ENCODE measurements at regions not wholly inside any gene's neighbourhood (a gene's known extent, or its start where the extent isn't known, plus 50 kb on each side); places are given as distances from the start of the nearest gene placed in this dataset.
"Not testable (repeated sequence)": the region's sequence is repeated elsewhere in the genome, so short reads cannot be mapped to it uniquely, and the experiment has no call there.

DNA sequence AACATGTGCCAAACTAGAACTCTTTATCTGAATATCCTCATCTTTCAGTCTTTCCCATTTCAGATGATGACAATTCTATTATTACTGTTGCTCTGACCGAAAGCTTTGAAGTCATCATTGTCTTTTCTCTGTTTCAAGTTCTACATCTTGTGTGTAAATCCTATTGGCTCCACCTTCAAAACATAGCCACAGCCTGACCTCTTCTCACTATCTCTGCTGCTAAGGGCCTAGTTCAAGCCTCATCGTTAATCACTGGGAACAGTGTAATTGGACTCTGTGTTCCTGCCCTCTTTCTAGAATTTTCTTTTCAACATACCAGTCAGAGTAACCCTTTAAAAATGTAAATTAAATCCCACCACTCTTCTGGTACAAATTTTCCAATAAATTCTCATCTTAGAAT lies 105.1 kb downstream of the OXSM start:
- DNase-seq (ENCODE audit: extremely low read depth in 1 of 2, low read depth in 1 of 2), result no peak

DNA sequence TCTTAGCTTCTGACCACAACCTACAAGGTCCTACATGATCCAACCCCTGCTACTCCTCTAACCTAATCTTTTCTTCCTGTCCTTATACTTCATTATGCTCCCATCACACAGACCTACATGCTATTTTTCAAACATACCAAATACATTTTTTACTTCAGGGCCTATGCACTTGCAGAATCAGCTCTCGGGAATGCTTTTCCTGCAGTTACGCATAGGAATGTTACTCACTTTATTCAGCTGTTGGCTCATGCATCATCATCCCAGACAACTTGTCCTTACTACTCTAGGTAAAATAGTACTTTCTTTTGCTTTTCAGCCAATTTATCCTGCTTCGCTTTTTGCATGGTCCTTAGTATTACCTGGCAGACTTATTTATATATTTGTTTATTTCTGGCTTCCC lies 105.6 kb downstream of the OXSM start:
- DNase-seq (ENCODE audit: extremely low read depth in 1 of 2, low read depth in 1 of 2), result no peak

DNA sequence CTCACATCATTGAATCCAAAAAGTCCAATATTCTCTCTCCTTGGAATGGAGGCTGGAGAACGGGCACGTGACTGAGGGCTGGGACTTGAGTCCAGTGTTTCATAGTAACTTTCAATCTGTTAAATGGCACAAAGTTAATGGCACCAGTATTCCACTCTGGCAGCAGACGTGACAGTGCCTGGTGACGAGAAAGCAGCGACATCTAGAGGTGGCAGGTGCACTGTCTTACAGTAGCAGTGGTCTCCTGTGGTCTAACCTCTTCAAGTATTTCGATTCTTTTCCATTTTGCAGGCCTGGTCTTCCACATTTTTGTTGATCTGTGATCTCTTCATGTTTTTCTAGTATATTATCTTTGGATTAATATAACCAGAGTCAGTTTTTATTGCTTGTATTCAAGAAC lies 107.1 kb downstream of the OXSM start:
- no peak for DNase-seq (ENCODE audit: extremely low read depth in 1 of 2, low read depth in 1 of 2)

DNA sequence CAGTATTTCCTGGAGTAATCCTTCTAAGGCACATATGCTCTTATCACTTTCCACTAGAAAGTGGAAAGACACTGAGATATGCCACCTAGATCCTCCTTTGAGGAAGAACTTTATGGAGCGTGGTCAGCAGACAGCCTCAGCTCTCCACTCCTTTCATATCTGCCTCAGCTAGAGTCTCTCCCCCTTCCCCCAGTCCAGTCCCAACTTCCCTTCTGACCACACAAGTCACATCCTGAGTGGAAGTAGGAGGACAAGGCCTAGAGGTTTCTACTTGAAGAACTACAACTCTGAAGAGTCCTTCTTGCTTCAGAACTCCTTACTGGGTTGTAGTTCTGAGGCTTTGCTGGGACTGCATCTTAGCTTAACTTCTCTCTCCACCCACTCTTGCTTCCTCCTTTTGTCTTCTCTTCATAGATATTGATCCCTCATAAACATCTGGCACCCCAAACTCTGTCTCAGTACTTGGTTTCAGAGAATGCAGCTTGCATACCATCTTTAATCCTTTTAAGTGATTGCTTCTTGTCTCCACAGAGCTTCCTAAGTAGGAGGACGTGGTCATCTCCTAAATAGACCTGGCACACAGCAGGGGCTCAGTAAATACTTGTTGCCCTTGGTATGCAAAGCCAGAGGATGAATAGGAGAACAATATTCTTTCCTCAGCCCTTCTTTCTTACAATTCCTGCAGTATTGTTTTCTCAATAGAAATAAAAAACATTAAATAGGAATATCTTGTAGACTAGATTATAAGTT lies 109.6 kb downstream of the OXSM start:
- no peak for DNase-seq (ENCODE audit: extremely low read depth in 1 of 2, low read depth in 1 of 2)

DNA sequence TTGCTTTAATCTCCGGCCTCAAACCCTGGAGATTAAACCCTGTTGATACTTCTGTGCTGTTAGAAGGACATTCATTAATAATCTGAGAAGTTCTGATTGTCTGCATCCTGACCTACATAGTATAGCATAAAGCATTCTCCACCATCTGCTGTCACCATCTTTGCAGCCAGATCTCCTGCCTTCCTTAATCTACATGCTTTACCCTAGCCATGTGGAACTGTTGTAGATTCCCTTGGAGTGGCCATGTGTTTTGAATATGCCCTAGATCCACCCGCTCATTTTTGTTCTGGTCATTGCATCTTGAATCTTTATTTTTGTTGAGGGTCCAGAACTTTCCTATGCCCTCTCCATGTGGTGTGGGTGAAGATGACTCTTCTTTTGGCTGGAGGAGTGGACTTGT lies 110.3 kb downstream of the OXSM start:
- DNase-seq (ENCODE audit: extremely low read depth in 1 of 2, low read depth in 1 of 2), result no peak

DNA sequence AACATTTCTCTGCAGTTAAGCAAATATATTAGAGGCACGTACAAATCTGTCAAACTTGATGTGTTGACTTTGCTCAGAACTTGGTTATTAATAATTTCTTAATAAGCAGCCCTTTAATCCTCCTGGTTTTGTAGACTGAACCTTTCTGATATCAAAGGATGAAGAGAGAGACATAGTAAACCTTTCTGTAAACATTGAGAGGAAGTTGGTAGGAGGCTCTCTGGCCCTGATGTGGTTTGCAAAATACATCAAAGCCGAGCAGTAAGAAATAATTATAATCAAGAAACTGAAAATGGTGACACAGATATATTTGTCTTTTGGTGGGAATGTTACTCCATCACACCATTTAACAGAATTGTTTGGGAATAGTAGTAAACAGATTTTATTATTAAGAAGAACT lies 111.9 kb downstream of the OXSM start:
- no peak for DNase-seq (ENCODE audit: extremely low read depth in 1 of 2, low read depth in 1 of 2)

DNA sequence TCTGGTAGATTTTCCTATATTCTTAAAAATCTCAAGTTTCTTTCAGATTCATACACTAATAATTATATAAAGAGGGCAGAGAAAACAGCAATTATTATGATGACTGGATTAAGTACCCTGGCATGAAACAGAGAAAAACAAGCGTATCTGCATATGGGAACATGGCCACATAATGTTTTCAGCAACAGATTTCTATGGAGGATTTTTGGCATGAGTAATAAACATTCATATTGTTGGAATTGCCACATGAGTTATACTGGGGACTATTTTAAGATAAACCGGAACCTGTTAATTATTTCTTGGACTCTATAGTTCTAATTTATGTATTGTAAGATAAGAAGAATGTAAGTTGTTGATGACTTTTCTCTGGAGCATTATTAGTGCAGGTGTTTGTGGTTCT lies 112.7 kb downstream of the OXSM start:
- DNase-seq (ENCODE audit: extremely low read depth in 1 of 2, low read depth in 1 of 2), result no peak

DNA sequence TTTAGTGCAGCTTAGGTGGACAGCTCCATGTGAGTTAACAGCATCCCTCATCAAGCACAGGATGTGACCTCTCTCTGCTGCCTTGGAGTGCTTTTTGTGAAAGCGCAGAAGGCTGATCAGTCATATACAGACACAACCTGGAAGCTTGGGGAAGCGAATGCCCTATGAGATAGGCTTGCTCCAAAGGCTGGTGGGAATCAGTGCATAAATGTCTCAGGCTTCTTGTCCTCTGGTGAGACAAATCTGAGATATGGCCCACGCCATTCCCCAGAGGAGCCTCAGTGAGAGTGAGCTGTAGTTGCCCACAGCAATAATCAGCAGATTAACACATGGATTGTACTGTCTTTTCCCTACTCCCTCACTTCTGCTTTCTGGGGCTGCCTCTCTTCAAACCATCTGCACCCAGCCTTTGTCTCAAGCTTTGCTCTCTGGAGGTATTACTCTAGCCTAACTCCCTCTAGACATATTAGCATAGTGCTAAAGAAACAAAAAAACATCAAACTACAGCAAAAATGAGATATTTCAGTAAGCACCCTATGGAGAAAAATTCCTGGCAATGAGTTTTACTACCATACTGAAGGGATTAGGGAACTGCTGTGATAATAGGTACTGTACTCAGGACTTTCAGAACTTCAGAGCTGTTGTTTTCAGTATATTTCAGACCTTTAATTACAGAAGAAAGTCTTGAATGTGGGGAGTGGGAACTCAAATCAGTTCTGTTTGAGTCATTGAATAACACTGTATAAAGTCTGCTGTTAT lies 113.7 kb downstream of the OXSM start:
- DNase-seq (ENCODE audit: extremely low read depth in 1 of 2, low read depth in 1 of 2), result no peak

DNA sequence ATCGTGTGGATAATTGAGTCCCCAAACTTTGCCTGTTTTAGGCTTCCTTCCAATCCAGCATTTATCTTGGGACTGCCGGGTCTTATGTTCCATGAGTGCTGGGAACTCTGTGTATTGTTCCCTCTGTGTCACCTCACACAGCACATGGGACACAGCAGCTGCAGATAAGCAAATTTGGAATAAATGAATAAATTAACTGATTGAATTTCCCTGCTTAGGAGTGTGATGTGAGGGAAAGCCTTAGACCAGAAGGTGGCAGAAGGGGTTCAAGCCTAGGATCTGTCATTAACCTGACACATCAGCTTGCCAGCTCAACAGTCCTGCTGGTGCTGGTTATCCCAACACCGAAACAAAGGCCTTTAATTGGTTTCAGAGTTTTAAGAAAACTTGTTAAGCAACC lies 114.3 kb downstream of the OXSM start:
- no peak for DNase-seq (ENCODE audit: extremely low read depth in 1 of 2, low read depth in 1 of 2)

DNA sequence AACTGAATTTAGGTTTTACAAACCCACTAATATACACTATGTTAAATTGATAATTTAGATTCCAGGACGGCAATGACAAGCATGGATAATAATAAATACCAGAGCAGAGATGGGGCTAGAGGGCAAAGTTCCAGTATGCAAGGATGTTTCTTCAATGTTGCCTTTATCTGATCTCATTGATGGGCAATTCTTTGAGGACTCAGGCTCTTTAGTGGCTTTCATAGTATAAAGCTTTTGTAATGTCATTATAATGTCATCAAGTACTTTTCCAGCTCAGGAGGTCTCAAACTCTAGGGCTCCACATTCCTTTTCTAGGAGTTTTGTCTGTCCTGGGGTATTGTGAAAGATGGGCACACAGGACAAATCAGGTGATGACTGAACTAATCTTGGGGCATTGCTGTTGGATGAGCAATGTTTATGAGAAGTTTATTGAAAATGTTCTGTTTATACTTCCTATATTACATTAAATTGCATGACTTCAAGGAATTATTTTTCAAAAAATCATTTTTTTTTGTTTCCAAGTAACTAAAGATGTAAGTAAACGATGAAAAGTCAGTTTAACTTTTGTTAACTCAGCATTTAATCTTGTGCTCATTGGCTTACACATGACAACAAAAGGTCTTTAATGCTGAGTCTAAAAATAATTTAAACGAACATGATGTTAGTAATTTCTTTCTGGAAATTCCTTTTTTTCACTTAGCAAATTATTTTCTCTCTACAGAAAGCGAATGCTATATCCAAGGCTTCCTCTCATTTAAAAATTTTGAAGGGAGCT lies 116.4 kb downstream of the OXSM start:
- DNase-seq (ENCODE audit: extremely low read depth in 1 of 2, low read depth in 1 of 2), result no peak

DNA sequence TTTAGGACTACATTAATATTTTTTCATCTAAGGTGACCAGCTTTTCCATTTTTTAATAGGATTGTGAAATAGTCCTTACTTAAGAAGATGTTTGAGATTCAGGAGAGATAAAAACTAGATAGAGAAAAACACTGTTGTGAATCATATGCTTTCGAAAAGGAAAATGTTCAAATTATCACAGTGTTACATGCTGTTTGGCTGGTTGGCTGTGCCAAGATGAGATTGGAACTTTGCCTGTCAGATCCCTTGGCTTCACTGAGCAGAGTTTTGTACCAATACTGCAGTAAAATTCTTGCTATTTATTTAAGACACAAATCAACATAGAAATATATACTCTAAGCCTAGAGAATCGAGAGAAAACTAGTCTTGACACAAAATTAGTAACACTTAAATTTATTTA lies 117.2 kb downstream of the OXSM start:
- no peak for DNase-seq (ENCODE audit: extremely low read depth in 1 of 2, low read depth in 1 of 2)

DNA sequence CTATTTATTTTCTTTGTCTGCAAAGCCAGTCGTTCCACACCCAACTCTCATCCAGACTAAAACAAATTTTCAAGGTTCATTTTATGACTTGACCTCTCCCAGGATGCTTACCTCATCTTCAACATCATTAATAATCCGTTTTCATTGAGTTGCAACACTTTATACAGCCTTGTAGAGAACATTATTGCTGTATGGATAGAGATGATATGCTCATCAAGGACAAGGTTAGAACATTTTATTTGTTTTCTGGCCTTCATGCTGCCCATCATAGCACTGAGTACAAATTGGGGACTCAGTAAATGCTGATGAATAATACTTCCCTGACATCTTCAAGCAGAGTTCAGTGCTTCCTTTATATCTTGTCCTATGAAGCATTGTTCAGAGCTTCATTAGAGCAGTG lies 120.2 kb downstream of the OXSM start:
- no peak for DNase-seq (ENCODE audit: extremely low read depth in 1 of 2, low read depth in 1 of 2)

DNA sequence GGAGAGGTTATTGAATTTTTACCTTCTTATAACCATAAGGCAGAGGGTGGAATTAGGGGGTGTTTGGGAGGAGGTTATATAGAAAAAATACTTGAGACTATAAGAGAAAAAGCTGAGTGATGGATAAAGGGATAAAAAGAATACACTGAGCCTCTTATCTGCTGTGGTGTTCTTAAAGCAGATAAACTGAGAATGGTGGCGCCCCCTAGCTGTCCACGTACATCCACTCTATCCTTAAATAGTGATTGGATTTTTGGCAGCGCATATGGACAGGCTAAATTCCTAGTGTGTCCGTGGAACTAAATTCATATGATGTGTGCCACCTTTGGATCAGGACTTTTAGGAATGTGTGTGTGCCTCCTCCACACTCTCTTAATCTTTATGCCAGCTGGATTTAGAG lies 121.1 kb downstream of the OXSM start:
- DNase-seq (ENCODE audit: extremely low read depth in 1 of 2, low read depth in 1 of 2), result peak in 1 of 2 donors; percentile 21

DNA sequence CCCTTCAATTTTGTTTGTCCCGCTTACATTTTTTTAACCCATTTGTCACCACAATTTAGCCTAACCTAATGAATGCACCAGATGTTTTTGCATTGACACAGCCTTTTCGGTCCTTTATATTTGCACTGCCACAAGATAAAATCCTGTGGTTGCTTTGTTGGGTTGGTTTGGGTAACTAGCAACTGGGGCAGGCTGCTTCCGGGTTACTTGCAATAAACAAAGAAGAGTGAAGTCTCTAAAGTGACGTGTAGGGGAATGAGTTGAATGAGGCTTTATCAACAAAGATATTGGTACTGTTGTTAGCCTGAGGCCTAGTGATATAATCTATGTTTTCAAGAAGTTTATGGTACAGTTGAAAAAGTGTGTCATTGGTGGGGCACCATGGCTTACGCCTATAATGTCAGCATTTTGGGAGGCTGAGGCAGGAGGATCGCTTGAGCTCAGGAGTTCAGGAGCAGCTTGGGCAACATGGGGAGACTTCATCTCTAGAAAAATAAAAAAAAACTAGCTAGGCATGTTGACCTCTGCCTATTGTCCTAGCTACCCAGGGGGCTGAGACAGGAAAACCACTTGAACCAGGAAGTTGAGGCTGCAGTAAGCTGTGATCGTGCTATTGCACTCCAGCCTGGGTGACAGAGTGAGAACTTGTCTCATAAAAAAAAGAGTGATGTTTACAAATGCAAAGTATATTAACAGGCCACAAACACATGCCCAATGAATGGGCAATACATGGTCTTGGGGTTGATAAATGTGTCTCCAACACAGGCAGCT lies 121.8 kb downstream of the OXSM start:
- no peak for DNase-seq (ENCODE audit: extremely low read depth in 1 of 2, low read depth in 1 of 2)

DNA sequence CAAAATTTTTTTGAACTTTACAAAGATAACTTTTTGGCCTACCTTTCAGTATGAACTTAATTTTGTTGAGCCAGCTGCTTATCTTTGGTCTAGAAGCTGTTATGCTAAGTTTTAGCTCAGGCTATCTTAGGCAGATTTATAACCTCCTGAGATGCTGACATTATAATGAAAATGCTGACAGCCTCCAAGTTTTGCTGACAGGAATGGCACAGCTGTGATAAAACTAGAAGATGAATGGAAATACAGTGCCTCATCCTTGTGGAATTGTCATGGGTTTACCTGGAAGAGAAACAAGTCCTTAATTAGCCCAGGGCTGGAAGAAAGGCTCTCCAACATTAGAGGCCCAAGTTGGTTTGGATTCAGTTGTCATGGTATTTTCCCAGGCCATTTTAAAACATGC lies 123.3 kb downstream of the OXSM start:
- no peak for DNase-seq (ENCODE audit: extremely low read depth in 1 of 2, low read depth in 1 of 2)

DNA sequence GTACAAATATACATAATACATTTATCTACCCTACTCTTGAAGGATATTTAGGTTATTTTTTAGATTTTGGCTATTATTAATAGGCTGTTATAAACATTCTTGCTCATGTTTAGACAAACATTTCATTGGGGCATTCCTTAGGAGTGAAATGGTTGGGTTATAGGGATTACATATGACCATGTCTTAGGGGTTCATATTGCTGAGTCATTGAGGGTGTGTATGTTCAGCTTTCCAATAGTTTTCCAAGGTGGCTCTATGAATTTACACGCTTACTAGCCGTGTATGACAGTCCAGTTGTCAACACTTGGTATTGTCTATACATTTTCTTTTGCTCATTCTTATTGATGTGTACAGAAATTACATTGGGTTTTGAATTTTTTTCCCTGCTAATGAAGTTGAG lies 125.8 kb downstream of the OXSM start:
- DNase-seq (ENCODE audit: extremely low read depth in 1 of 2, low read depth in 1 of 2), result no peak

DNA sequence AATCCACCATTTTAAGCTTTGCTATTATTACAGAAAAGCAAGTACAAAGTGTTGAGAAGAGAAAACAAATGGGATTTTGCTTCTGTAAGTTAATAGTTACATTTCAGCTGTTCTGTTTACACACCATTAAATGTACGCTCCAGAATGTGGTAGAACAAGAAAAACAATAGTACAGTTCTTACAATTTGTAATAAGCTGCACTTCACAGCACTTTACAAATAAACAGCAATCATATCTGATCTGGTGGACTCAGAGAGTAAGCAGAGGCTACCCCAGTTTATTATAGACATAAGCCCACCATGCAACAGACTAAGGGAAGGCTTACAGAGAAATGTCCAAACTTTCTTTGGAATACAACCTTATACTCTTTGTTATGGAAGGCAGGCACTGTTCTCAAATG lies 126.4 kb downstream of the OXSM start:
- no peak for DNase-seq (ENCODE audit: extremely low read depth in 1 of 2, low read depth in 1 of 2)

DNA sequence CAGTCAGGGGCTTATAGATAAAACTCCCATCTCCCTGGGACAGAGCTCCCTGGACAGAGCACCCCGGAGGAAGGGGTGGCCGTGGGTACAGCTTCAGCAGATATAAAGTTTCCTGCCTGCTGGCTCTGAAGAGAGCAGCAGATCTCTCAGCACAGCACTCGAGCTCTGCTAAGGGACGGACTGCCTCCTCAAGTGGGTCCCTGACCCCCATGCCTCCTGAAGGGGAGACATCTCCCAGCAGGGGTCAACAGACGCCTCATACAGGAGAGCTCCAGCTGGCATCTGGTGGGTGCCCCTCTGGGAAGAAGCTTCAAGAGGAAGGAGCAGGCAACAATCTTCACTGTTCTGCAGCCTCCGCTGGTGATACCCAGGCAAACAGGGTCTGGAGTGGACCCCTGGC lies 142.1 kb downstream of the OXSM start:
- DNase-seq (ENCODE audit: extremely low read depth in 1 of 2, low read depth in 1 of 2), result not testable (repeated sequence)

DNA sequence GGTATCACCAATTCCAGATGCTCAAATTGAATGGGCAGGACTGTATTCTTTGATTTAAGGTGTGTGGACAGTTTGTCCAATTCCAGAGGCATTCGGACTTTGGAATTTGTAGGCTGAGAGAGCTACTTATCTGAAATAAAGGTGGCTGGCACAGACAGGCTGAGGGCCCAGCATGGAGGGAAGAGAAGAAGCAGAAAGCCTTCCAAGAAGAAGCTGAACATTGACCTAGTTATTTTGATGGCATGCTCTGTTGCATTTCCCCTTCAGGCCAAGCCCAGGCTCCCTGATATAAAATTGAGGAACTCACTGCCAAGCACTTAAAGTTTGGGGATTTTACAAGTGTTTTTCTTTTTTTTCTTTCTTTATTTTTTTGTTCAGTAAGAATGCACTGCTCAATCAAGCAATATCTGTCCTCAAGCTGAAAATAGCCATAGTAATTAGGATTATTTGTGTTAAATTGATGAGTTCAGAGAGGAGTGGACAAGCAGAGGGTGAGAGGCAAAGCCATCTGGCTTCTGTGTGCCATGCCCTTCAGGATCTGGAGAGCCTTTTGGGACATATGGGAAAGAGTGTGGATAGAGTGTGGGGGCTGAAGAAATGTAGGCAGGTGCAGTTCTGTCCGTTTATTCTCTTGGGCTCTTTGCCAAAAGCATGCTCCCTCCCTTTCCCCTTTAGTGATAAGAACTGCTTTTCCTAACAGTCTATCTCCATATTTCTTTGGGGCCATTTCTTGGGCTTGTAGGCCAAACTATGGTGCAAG lies 148.9 kb downstream of the OXSM start:
- DNase-seq (ENCODE audit: extremely low read depth in 1 of 2, low read depth in 1 of 2), result no peak

DNA sequence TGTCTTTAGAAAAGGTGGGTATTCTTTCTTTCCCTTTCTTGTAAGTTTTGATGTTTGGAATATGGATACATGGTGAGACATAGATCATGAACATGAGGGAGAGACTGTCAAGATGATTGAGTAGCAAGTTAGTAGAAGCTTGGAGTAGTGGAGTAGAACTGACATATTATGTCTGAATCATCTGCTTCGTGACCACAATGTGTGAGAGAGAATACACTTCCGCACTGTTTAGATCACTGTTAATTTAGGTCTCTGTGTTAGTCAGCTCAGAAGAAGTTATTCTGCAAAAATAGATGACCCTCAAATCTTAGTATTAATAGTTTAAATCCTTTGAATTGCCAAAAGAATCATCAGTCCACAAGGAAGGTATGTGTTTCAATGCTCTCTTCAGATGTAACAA lies 151.0 kb downstream of the OXSM start:
- no peak for DNase-seq (ENCODE audit: extremely low read depth in 1 of 2, low read depth in 1 of 2)
